Esophagus squamous epithelium (tissue), 4 donors: ENCODE measurements at regions not wholly inside any gene's neighbourhood (a gene's known extent, or its start where the extent isn't known, plus 50 kb on each side); places are given as distances from the start of the nearest gene placed in this dataset.

Experiments used
- POLR2A ChIP-seq, 4 donors: fragments of 450-650 bp; IDR thresholded peaks; one replicate each; pipeline ENCODE4 v1.6.1; 2017; ENCODE audit warnings: antibody characterized with exemption in 4 of 4, mild to moderate bottlenecking in 4 of 4, moderate library complexity in 3 of 4
- TF ChIP-seq, protein P1 (sequence below), 6 experiments: fragments of 450-650 bp in 4 of 6; fragments of 200-600 bp in 2 of 6; sonication (generic) in 2 of 6; IDR thresholded peaks; one replicate each; pipeline ENCODE4 v1.5.1; 2016 to 2019; ENCODE audit warnings: antibody characterized with exemption in 6 of 6, mild to moderate bottlenecking in 4 of 6, moderate library complexity in 4 of 6

DNA sequence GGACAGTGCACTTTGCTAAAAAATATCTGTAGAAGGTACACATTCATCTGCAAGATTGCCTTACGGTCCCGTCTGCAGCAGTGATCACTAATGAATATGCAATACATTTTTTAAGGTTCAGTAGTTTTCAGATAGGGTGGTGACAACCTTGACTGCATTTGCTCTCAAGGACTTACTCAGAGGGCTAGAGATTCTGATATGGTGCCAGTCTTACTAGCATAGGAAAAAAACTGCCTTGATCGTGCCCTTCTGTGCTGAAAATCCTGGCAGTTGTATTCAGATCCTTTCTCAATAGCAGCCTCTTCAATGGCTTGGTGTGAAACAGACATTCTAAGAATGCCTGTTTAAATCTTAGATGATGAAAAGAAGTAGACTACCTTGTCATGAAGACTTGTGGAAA is 411.9 kb upstream of the CCDC54 start:
- TF ChIP-seq, protein P1, sequence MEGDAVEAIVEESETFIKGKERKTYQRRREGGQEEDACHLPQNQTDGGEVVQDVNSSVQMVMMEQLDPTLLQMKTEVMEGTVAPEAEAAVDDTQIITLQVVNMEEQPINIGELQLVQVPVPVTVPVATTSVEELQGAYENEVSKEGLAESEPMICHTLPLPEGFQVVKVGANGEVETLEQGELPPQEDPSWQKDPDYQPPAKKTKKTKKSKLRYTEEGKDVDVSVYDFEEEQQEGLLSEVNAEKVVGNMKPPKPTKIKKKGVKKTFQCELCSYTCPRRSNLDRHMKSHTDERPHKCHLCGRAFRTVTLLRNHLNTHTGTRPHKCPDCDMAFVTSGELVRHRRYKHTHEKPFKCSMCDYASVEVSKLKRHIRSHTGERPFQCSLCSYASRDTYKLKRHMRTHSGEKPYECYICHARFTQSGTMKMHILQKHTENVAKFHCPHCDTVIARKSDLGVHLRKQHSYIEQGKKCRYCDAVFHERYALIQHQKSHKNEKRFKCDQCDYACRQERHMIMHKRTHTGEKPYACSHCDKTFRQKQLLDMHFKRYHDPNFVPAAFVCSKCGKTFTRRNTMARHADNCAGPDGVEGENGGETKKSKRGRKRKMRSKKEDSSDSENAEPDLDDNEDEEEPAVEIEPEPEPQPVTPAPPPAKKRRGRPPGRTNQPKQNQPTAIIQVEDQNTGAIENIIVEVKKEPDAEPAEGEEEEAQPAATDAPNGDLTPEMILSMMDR (IDR thresholded peaks at IDR 0.05) = no peak
- no peak for TF ChIP-seq POLR2A (IDR thresholded peaks at IDR 0.05)
